Karpas-422 (cell line): ENCODE measurements at regions not wholly inside any gene's neighbourhood (a gene's known extent, or its start where the extent isn't known, plus 50 kb on each side); places are given as distances from the start of the nearest gene placed in this dataset. TPM values are rescaled to one million over a fixed set of nuclear protein-coding genes. Genes with fewer than 3 reads are reported as not detected.

Experiments
- DNase-seq: peaks from one replicate; pipeline ENCODE4 v3.0.0-alpha.2; 2015
- H2AFZ ChIP-seq: fragments of 200-600 bp; sonication (generic); 2 replicates; pipeline ENCODE4 v1.6.1; 2014; ENCODE audit warnings: antibody characterized with exemption, low read length, mixed read lengths
- H3K27ac ChIP-seq: fragments of 200-600 bp; sonication (generic); 2 replicates; pipeline ENCODE4 v1.5.1; 2014; ENCODE audit warnings: mild to moderate bottlenecking, low read length, moderate library complexity
- H3K27me3 ChIP-seq: fragments of 200-600 bp; sonication (generic); 2 replicates; pipeline ENCODE4 v1.6.1; 2014; ENCODE audit warnings: low read length, mixed read lengths
- H3K36me3 ChIP-seq: fragments of 200-600 bp; sonication (generic); 2 replicates; pipeline ENCODE4 v1.6.1; 2014; ENCODE audit warnings: low read length, mixed read lengths; ENCODE audit not compliant: insufficient read depth
- H3K4me1 ChIP-seq: fragments of 200-600 bp; sonication (generic); 2 replicates; pipeline ENCODE4 v1.6.1; 2014; ENCODE audit warnings: mild to moderate bottlenecking, low read length, mixed read lengths
- H3K4me2 ChIP-seq: fragments of 200-600 bp; sonication (generic); 2 replicates; pipeline ENCODE4 v1.6.1; 2014; ENCODE audit warnings: low read length, low read depth, mild to moderate bottlenecking; ENCODE audit not compliant: poor library complexity, severe bottlenecking
- H3K4me3 ChIP-seq: fragments of 200-600 bp; sonication (generic); 2 replicates; pipeline ENCODE4 v1.5.1; 2014; ENCODE audit warnings: mild to moderate bottlenecking, antibody characterized with exemption, low read length, mixed read lengths
- H3K79me2 ChIP-seq: fragments of 200-600 bp; sonication (generic); 2 replicates; pipeline ENCODE4 v1.6.1; 2014; ENCODE audit warnings: mild to moderate bottlenecking, low read length, mixed read lengths
- H3K9ac ChIP-seq: fragments of 200-600 bp; sonication (generic); 2 replicates; pipeline ENCODE4 v1.6.0; 2014; ENCODE audit warnings: low read length
- H3K9me2 ChIP-seq: fragments of 200-600 bp; sonication (generic), shearing (Covaris generic); replicated peaks from 2 replicates; pipeline ENCODE4 v1.6.0; 2014; ENCODE audit warnings: mild to moderate bottlenecking, low read length, moderate library complexity; ENCODE audit not compliant: insufficient read depth
- H3K9me3 ChIP-seq: fragments of 300-700, 200-600 bp; sonication (generic); 2 replicates; pipeline ENCODE4 v1.6.1; 2014; ENCODE audit warnings: low read length, mixed read lengths
- H4K20me1 ChIP-seq: fragments of 200-600 bp; sonication (generic); 2 replicates; pipeline ENCODE4 v1.6.1; 2014; ENCODE audit warnings: mild to moderate bottlenecking, antibody characterized with exemption, low read length, low read depth; ENCODE audit not compliant: insufficient read depth
- small RNA-seq: library from RNA; depleted of rRNA; stranded (forward); fragments of <200 nt; gene quantifications from one replicate; pipeline ENCODE3, GENCODE V24; 2014

- no peak overlapping the region for H2AFZ ChIP-seq
- no peaks in the 10 kb centered on the region for H3K79me2 ChIP-seq
- H3K36me3 ChIP-seq: no peaks in the 10 kb centered on the region
Observed at GRCh38 chr6:51552435-51552834, 535.0 kb downstream of the PKHD1 start.

GRCh38 chr6:51553246-51554015 is 534.0 kb downstream of the PKHD1 start:
- Histone ChIP-seq H3K79me2 (no peaks in the 10 kb centered on the region), H4K20me1 (no peaks in the 10 kb centered on the region), H3K36me3 (no peaks in the 10 kb centered on the region), H3K9me2 (no peaks in the 10 kb centered on the region), H3K27me3 (no peaks in the 10 kb centered on the region), H3K4me2 (no peak overlapping the region), H3K4me1 (no peaks in the 10 kb centered on the region), H2AFZ (no peak overlapping the region), H3K27ac (no peak overlapping the region), H3K9ac (no peak overlapping the region), H3K9me3 (no peaks in the 10 kb centered on the region), H3K4me3 (no peak overlapping the region)
- no peak for DNase-seq

More at GRCh38 chr6:51552435-51552834, 535.0 kb downstream of the PKHD1 start:
- no peak overlapping the region for H3K4me3 ChIP-seq
- DNase-seq: no peak
- H4K20me1 ChIP-seq: no peaks in the 10 kb centered on the region
- H3K27ac ChIP-seq: no peak overlapping the region
- H3K27me3 ChIP-seq: no peaks in the 10 kb centered on the region
- H3K4me2 ChIP-seq: no peak overlapping the region
- no peaks in the 10 kb centered on the region for H3K4me1 ChIP-seq
- no peaks in the 10 kb centered on the region for H3K9me2 ChIP-seq
- H3K9me3 ChIP-seq: no peaks in the 10 kb centered on the region
- no peak overlapping the region for H3K9ac ChIP-seq

GRCh38 chr6:51554029-51554428 is 533.4 kb downstream of the PKHD1 start:
- Histone ChIP-seq H3K9me3 (no peaks in the 10 kb centered on the region), H4K20me1 (no peaks in the 10 kb centered on the region), H3K27me3 (no peaks in the 10 kb centered on the region), H3K9ac (no peak overlapping the region), H3K4me3 (no peak overlapping the region), H3K4me2 (no peak overlapping the region), H3K9me2 (no peaks in the 10 kb centered on the region), H3K79me2 (no peaks in the 10 kb centered on the region), H3K27ac (no peak overlapping the region), H2AFZ (no peak overlapping the region), H3K36me3 (no peaks in the 10 kb centered on the region), H3K4me1 (no peaks in the 10 kb centered on the region)
- DNase-seq: no peak

GRCh38 chr6:51559059-51559458 is 528.4 kb downstream of the PKHD1 start:
- no peak for DNase-seq
- H3K4me1 ChIP-seq: peaks cover 2% of the 10 kb centered on the region; the same call in 1 of the 2 replicates
- H3K27me3 ChIP-seq: no peaks in the 10 kb centered on the region
- H4K20me1 ChIP-seq: no peaks in the 10 kb centered on the region
- H2AFZ ChIP-seq: no peak overlapping the region
- no peaks in the 10 kb centered on the region for H3K36me3 ChIP-seq
- no peak overlapping the region for H3K4me2 ChIP-seq
- H3K27ac ChIP-seq: no peak overlapping the region
- H3K9me2 ChIP-seq: no peaks in the 10 kb centered on the region
- no peak overlapping the region for H3K4me3 ChIP-seq
- no peaks in the 10 kb centered on the region for H3K79me2 ChIP-seq
- no peaks in the 10 kb centered on the region for H3K9me3 ChIP-seq
- H3K9ac ChIP-seq: no peak overlapping the region

GRCh38 chr6:51562198-51562597 is 525.2 kb downstream of the PKHD1 start:
- no peak overlapping the region for H3K9ac ChIP-seq
- H3K4me2 ChIP-seq: no peak overlapping the region
- H4K20me1 ChIP-seq: no peaks in the 10 kb centered on the region
- no peak overlapping the region for H3K27ac ChIP-seq
- no peaks in the 10 kb centered on the region for H3K9me2 ChIP-seq
- H3K79me2 ChIP-seq: no peaks in the 10 kb centered on the region
- H3K4me1 ChIP-seq: peaks cover 2% of the 10 kb centered on the region; the same call in 1 of the 2 replicates
- no peaks in the 10 kb centered on the region for H3K36me3 ChIP-seq
- H2AFZ ChIP-seq: no peak overlapping the region
- H3K4me3 ChIP-seq: no peak overlapping the region
- no peak for DNase-seq
- H3K27me3 ChIP-seq: no peaks in the 10 kb centered on the region
- H3K9me3 ChIP-seq: no peaks in the 10 kb centered on the region

Small RNA genes in the stretch of these regions (small RNA-seq; reads per million reads assigned to genes)
- gene RF00572: not detected
